ENCODE measurements at regions not wholly inside any gene's neighbourhood (a gene's known extent, or its start where the extent isn't known, plus 50 kb on each side); places are given as distances from the start of the nearest gene placed in this dataset.

DNA sequence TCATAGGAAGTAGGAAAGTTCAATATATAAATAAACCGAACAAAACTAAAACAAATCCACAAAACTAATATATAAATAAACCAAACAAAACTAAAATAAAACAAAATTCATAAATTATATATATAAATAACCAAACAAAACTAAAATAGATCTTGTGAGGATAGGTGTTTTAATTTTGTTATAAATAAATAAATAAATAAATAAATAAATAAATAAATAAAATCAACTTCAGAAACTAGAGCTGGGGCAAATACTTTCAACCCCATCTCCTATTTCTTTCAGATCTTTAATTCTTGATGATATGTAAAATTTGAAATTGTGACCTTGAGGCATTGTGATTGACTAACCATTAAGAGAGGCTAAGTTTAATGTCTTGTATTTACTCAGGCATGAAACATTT, 416.1 kb downstream of the SAMD5 start:
- Histone ChIP-seq H3K36me3 (ENCODE audit: control insufficient read depth, insufficient read depth, low read length) (no peaks in the 10 kb centered on the region), H3K9ac (ENCODE audit: low read depth, low read length) (no peak overlapping the region), H3K4me2 (ENCODE audit: low read depth, low read length) (no peak overlapping the region), H3K27me3 (ENCODE audit: control insufficient read depth, insufficient read depth, low read length) (no peaks in the 10 kb centered on the region), H3K18ac (ENCODE audit: low read depth, low read length) (no peak overlapping the region), H2BK120ac (ENCODE audit: low read depth, low read length) (no peak overlapping the region), H3K23ac (ENCODE audit: low read depth, low read length) (no peak overlapping the region), H3K79me1 (ENCODE audit: low read depth in 1 of 2, low read length in 2 of 2) (no peaks in the 10 kb centered on the region), H3K9me3 (ENCODE audit: control insufficient read depth, insufficient read depth, low read length) (0 out of 2 replicates have a peak, but pooled peaks cover 4% of the 10 kb centered on the region), H4K91ac (ENCODE audit: insufficient read depth, low read depth, low read length) (no peak overlapping the region), H3K56ac (ENCODE audit: extremely low read depth, insufficient read depth, low read length) (no peak overlapping the region), H4K20me1 (ENCODE audit: insufficient read depth, low read length) (no peaks in the 10 kb centered on the region), H3K9me1 (ENCODE audit: insufficient read depth, low read length) (no peaks in the 10 kb centered on the region), H3K14ac (replicated peaks; ENCODE audit: low read depth, low read length) (no peak overlapping the region), H2BK5ac (ENCODE audit: low read depth, low read length, poor library complexity, severe bottlenecking) (no peak overlapping the region), H2BK15ac (ENCODE audit: low read depth, low read length) (no peak overlapping the region), H2AK5ac (ENCODE audit: low read depth, low read length) (no peak overlapping the region), H4K8ac (ENCODE audit: low read depth in 2 of 2, low read length in 2 of 2) (no peak overlapping the region), H3K4ac (ENCODE audit: low read depth, low read length) (no peak overlapping the region), H2AFZ (replicated peaks; ENCODE audit: low read length, poor library complexity) (no peak overlapping the region), H3K4me1 (ENCODE audit: control insufficient read depth, insufficient read depth, low read length) (no peaks in the 10 kb centered on the region), H4K5ac (ENCODE audit: low read depth, low read length) (no peak overlapping the region), H2BK20ac (ENCODE audit: low read depth, low read length) (no peak overlapping the region), H3K4me3 (ENCODE audit: insufficient read depth, low read depth, low read length) (no peak overlapping the region), H2AK9ac (replicated peaks; ENCODE audit: low read depth, low read length, poor library complexity) (no peak overlapping the region), H3K27ac (ENCODE audit: insufficient read depth, low read length) (no peak overlapping the region)
- in situ Hi-C loops (cut with MboI; ENCODE audit: low sequenced_read_pairs) (no loop called here), dilution Hi-C loops (cut with HindIII; ENCODE audit: low sequenced_read_pairs, unreplicated experiment) (no loop called here), intact Hi-C loops (cut with micrococcal nuclease) (no loop called here)
- TF ChIP-seq MAZ (IDR thresholded peaks at IDR 0.05; ENCODE audit: borderline replicate concordance, low read depth, low read length) (no peak), MXI1 (IDR thresholded peaks at IDR 0.05; ENCODE audit: borderline replicate concordance, low read depth, low read length) (no peak), BHLHE40 (IDR thresholded peaks at IDR 0.05; ENCODE audit: low read depth, low read length) (no peak), CHD1 (IDR thresholded peaks at IDR 0.05; ENCODE audit: low read depth, low read length) (no peak), MAFK (IDR thresholded peaks at IDR 0.05; ENCODE audit: low read depth, low read length) (no peak), POLR2A (IDR thresholded peaks at IDR 0.05; ENCODE audit: low read depth, low read length) (no peak), SMC3 (IDR thresholded peaks at IDR 0.05; ENCODE audit: low read depth, low read length) (no peak), NFE2L2 (IDR thresholded peaks at IDR 0.05; ENCODE audit: low read depth, low read length) (no peak), RAD21 (IDR thresholded peaks at IDR 0.05; ENCODE audit: low read length) (no peak), RFX5 (IDR thresholded peaks at IDR 0.05; ENCODE audit: low read depth, low read length) (no peak), RCOR1 (IDR thresholded peaks at IDR 0.05; ENCODE audit: insufficient replicate concordance, low read length) (no peak), FOS (IDR thresholded peaks at IDR 0.05; ENCODE audit: low read depth, low read length) (no peak)
- TF ChIP-seq, protein P1, sequence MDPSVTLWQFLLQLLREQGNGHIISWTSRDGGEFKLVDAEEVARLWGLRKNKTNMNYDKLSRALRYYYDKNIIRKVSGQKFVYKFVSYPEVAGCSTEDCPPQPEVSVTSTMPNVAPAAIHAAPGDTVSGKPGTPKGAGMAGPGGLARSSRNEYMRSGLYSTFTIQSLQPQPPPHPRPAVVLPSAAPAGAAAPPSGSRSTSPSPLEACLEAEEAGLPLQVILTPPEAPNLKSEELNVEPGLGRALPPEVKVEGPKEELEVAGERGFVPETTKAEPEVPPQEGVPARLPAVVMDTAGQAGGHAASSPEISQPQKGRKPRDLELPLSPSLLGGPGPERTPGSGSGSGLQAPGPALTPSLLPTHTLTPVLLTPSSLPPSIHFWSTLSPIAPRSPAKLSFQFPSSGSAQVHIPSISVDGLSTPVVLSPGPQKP (IDR thresholded peaks at IDR 0.05; ENCODE audit: borderline replicate concordance, low read depth, low read length): no peak
- TF ChIP-seq, protein P2, sequence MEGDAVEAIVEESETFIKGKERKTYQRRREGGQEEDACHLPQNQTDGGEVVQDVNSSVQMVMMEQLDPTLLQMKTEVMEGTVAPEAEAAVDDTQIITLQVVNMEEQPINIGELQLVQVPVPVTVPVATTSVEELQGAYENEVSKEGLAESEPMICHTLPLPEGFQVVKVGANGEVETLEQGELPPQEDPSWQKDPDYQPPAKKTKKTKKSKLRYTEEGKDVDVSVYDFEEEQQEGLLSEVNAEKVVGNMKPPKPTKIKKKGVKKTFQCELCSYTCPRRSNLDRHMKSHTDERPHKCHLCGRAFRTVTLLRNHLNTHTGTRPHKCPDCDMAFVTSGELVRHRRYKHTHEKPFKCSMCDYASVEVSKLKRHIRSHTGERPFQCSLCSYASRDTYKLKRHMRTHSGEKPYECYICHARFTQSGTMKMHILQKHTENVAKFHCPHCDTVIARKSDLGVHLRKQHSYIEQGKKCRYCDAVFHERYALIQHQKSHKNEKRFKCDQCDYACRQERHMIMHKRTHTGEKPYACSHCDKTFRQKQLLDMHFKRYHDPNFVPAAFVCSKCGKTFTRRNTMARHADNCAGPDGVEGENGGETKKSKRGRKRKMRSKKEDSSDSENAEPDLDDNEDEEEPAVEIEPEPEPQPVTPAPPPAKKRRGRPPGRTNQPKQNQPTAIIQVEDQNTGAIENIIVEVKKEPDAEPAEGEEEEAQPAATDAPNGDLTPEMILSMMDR (conservative IDR thresholded peaks at IDR 0.05; ENCODE audit: low read depth, low read length): no peak
- TF ChIP-seq, protein P3, sequence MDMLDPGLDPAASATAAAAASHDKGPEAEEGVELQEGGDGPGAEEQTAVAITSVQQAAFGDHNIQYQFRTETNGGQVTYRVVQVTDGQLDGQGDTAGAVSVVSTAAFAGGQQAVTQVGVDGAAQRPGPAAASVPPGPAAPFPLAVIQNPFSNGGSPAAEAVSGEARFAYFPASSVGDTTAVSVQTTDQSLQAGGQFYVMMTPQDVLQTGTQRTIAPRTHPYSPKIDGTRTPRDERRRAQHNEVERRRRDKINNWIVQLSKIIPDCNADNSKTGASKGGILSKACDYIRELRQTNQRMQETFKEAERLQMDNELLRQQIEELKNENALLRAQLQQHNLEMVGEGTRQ (IDR thresholded peaks at IDR 0.05; ENCODE audit: low read depth, low read length): no peak
- ATAC-seq (ENCODE audit: low read depth) (no peak), DNase-seq (no peak)
- ChIA-PET POLR2A (ENCODE audit: unreplicated experiment) (no interaction called here), CTCF (no interaction called here)
- no CpG with 5 or more reads among the region's 1 CpG for WGBS, 2 experiments (ENCODE audit: extremely low coverage in 2 of 2, insufficient read length in 1 of 2)
- BruUV-seq (replicated peaks): no TSS peak

Data from IMR-90 (cell line).